ENCODE measurements at regions not wholly inside any gene's neighbourhood (a gene's known extent, or its start where the extent isn't known, plus 50 kb on each side); places are given as distances from the start of the nearest gene placed in this dataset.
"Not testable (repeated sequence)": the region's sequence is repeated elsewhere in the genome, so short reads cannot be mapped to it uniquely, and the experiment has no call there.

DNA sequence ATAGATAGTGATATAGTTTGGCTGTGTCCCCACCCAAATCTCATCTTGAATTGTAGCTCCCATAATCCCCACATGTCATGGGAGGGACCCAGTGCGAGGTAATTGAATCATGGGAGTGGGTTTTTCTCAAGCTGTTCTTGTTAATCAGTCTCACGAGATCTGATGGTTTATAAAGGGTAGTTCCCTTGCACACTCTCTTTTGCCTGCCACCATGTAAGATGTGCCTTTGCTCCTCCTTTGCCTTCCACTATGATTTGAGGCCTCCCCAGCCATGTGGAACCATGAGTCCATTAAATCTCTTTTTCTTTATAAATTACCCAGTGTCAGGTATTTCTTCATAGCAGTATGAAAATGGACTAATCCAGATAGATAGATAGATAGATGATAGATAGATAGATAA is 73.8 kb upstream of the NFASC start:
- TF ChIP-seq, protein P1, sequence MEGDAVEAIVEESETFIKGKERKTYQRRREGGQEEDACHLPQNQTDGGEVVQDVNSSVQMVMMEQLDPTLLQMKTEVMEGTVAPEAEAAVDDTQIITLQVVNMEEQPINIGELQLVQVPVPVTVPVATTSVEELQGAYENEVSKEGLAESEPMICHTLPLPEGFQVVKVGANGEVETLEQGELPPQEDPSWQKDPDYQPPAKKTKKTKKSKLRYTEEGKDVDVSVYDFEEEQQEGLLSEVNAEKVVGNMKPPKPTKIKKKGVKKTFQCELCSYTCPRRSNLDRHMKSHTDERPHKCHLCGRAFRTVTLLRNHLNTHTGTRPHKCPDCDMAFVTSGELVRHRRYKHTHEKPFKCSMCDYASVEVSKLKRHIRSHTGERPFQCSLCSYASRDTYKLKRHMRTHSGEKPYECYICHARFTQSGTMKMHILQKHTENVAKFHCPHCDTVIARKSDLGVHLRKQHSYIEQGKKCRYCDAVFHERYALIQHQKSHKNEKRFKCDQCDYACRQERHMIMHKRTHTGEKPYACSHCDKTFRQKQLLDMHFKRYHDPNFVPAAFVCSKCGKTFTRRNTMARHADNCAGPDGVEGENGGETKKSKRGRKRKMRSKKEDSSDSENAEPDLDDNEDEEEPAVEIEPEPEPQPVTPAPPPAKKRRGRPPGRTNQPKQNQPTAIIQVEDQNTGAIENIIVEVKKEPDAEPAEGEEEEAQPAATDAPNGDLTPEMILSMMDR (conservative IDR thresholded peaks at IDR 0.05; ENCODE audit: low read depth, low read length): not testable (repeated sequence)
- TF ChIP-seq CEBPB (IDR thresholded peaks at IDR 0.05; ENCODE audit: low read depth, low read length); CHD1 (IDR thresholded peaks at IDR 0.05; ENCODE audit: low read depth, low read length); POLR2A (IDR thresholded peaks at IDR 0.05; ENCODE audit: low read depth, low read length); RAD21 (IDR thresholded peaks at IDR 0.05; ENCODE audit: low read length): not testable (repeated sequence)
- TF ChIP-seq, protein P2, sequence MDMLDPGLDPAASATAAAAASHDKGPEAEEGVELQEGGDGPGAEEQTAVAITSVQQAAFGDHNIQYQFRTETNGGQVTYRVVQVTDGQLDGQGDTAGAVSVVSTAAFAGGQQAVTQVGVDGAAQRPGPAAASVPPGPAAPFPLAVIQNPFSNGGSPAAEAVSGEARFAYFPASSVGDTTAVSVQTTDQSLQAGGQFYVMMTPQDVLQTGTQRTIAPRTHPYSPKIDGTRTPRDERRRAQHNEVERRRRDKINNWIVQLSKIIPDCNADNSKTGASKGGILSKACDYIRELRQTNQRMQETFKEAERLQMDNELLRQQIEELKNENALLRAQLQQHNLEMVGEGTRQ (IDR thresholded peaks at IDR 0.05; ENCODE audit: low read depth, low read length): not testable (repeated sequence)

All from IMR-90 (cell line).